ENCODE measurements at regions not wholly inside any gene's neighbourhood (a gene's known extent, or its start where the extent isn't known, plus 50 kb on each side); places are given as distances from the start of the nearest gene placed in this dataset.

GRCh38 chr16:87080571-87081167, 236.5 kb downstream of the C16orf95 start:
- no peak for DNase-seq

GRCh38 chr16:87085441-87085840, 231.8 kb downstream of the C16orf95 start:
- DNase-seq = no peak

GRCh38 chr16:87086156-87086555, 231.0 kb downstream of the C16orf95 start:
- DNase-seq = no peak

- no peak for DNase-seq
These were observed 230.6 kb downstream of the C16orf95 start for GRCh38 chr16:87086575-87086974.

- DNase-seq = no peak
These were observed 224.2 kb downstream of the C16orf95 start for GRCh38 chr16:87092958-87093357.

- DNase-seq = no peak
These were observed 223.2 kb downstream of the C16orf95 start for GRCh38 chr16:87093804-87094555.

GRCh38 chr16:87094556-87094865, 222.7 kb downstream of the C16orf95 start:
- DNase-seq = no peak

- DNase-seq = no peak
These were observed 221.9 kb downstream of the C16orf95 start for GRCh38 chr16:87095271-87095670.

- no peak for DNase-seq
These were observed 220.4 kb downstream of the C16orf95 start for GRCh38 chr16:87096746-87097333.

- no peak for DNase-seq
These were observed 218.8 kb downstream of the C16orf95 start for GRCh38 chr16:87098361-87098760.

- DNase-seq = no peak
These were observed 218.0 kb downstream of the C16orf95 start for GRCh38 chr16:87098976-87099720.

- no peak for DNase-seq
These were observed 216.7 kb downstream of the C16orf95 start for GRCh38 chr16:87100306-87101058.

- no peak for DNase-seq
These were observed 215.3 kb downstream of the C16orf95 start for GRCh38 chr16:87101903-87102302.

- DNase-seq = no peak
These were observed 210.0 kb downstream of the C16orf95 start for GRCh38 chr16:87107201-87107600.

GRCh38 chr16:87108278-87108677, 208.9 kb downstream of the C16orf95 start:
- DNase-seq = no peak

GRCh38 chr16:87108941-87109340, 208.3 kb downstream of the C16orf95 start:
- DNase-seq = no peak

- no peak for DNase-seq
These were observed 202.4 kb downstream of the C16orf95 start for GRCh38 chr16:87114832-87115231.

GRCh38 chr16:87115646-87116045, 201.5 kb downstream of the C16orf95 start:
- no peak for DNase-seq

GRCh38 chr16:87117936-87118335, 199.3 kb downstream of the C16orf95 start:
- no peak for DNase-seq

- DNase-seq = no peak
These were observed 198.0 kb downstream of the C16orf95 start for GRCh38 chr16:87119168-87119567.

- DNase-seq = no peak
These were observed 197.4 kb downstream of the C16orf95 start for GRCh38 chr16:87119748-87120147.

GRCh38 chr16:87121816-87122215, 195.4 kb downstream of the C16orf95 start:
- no peak for DNase-seq

Data from NCI-H82 (cell line).